HEK293 (cell line): ENCODE measurements at regions not wholly inside any gene's neighbourhood (a gene's known extent, or its start where the extent isn't known, plus 50 kb on each side); places are given as distances from the start of the nearest gene placed in this dataset.
A peak's percentile ranks its signal among the peaks of the same experiment; 100 is the strongest.

Source experiments
- CTCF ChIA-PET: fragments of 350-600 bp; formaldehyde crosslinking; extraction: SDS; loops from one replicate; lab custom pipeline; 2021; ENCODE audit warnings: antibody characterized with exemption; lab: Yijun Ruan, JAX
- POLR2A ChIA-PET: fragments of 300-600 bp; formaldehyde crosslinking; extraction: SDS; loops from one replicate; lab custom pipeline; 2020; ENCODE audit warnings: antibody characterized with exemption, inconsistent platforms; lab: Yijun Ruan, JAX
- H3K27ac ChIP-seq: fragments of 200-500 bp; sonication (Bioruptor generic); 2 replicates; pipeline ENCODE4 v1.5.1; 2014; ENCODE audit warnings: low read depth, low read length, control low read depth, inconsistent platforms; ENCODE audit errors: extremely low read depth
- H3K36me3 ChIP-seq, 2 experiments: fragments of 200-500 bp in 1 of 2; sonication (Bioruptor generic) in 1 of 2; 1 replicate in 1 of 2; 2 replicates in 1 of 2; pipeline ENCODE4 v1.5.1; 2014 to 2017; ENCODE audit warnings: inconsistent platforms in 2 of 2, low read length in 2 of 2; ENCODE audit not compliant: control insufficient read depth in 2 of 2, insufficient read depth in 1 of 2
- H3K4me1 ChIP-seq: fragments of 200-500 bp; sonication (Bioruptor generic); 2 replicates; pipeline ENCODE4 v1.5.1; 2014; ENCODE audit warnings: mild to moderate bottlenecking, low read length, inconsistent platforms; ENCODE audit not compliant: control insufficient read depth, insufficient read depth
- H3K4me3 ChIP-seq: 2 replicates; pipeline ENCODE4 v1.5.1; 2011; ENCODE audit warnings: low read depth, mild to moderate bottlenecking, control low read depth, low read length, moderate library complexity
- H3K9me3 ChIP-seq: fragments of 200-500 bp; sonication (Bioruptor generic); 2 replicates; pipeline ENCODE4 v1.5.1; 2014; ENCODE audit warnings: low read depth, low read length, inconsistent platforms; ENCODE audit not compliant: control insufficient read depth, insufficient read depth
- EGR2 ChIP-seq: fragments of 450-650 bp; formaldehyde crosslinking; IDR thresholded peaks from 2 replicates; pipeline ENCODE4 v1.5.1; 2016; ENCODE audit warnings: low read depth, missing biosample characterization, missing genetic modification characterization
- GLIS1 ChIP-seq: fragments of 450-650 bp; formaldehyde crosslinking; IDR thresholded peaks from 2 replicates; pipeline ENCODE4 v1.5.1; 2016; ENCODE audit warnings: missing biosample characterization, missing genetic modification characterization
- KLF9 ChIP-seq: fragments of 450-650 bp; formaldehyde crosslinking; IDR thresholded peaks from 2 replicates; pipeline ENCODE4 v1.5.1; 2016; ENCODE audit warnings: missing biosample characterization, missing genetic modification characterization, low read depth
- MYNN ChIP-seq: fragments of 450-650 bp; formaldehyde crosslinking; IDR thresholded peaks from 2 replicates; pipeline ENCODE4 v1.5.1; 2016; ENCODE audit warnings: missing biosample characterization, missing genetic modification characterization, borderline replicate concordance
- MZF1 ChIP-seq: fragments of 450-650 bp; formaldehyde crosslinking; IDR thresholded peaks from 2 replicates; pipeline ENCODE4 v1.5.1; 2017; ENCODE audit warnings: missing biosample characterization, missing genetic modification characterization, borderline replicate concordance
- SCRT2 ChIP-seq: fragments of 450-650 bp; formaldehyde crosslinking; IDR thresholded peaks from 2 replicates; pipeline ENCODE4 v1.5.1; 2016; ENCODE audit warnings: missing biosample characterization, missing genetic modification characterization
- ZBTB17 ChIP-seq: fragments of 450-650 bp; formaldehyde crosslinking; IDR thresholded peaks from 2 replicates; pipeline ENCODE4 v1.5.1; 2016; ENCODE audit warnings: missing biosample characterization, missing genetic modification characterization
- ZBTB7A ChIP-seq: fragments of 450-650 bp; formaldehyde crosslinking; IDR thresholded peaks from 2 replicates; pipeline ENCODE4 v1.5.1; 2016; ENCODE audit warnings: low read depth, missing biosample characterization, missing genetic modification characterization
- ZFP3 ChIP-seq: fragments of 450-650 bp; formaldehyde crosslinking; IDR thresholded peaks from 2 replicates; pipeline ENCODE4 v1.5.1; 2016; ENCODE audit warnings: low read depth, missing biosample characterization, missing genetic modification characterization
- ZNF146 ChIP-seq: fragments of 450-650 bp; formaldehyde crosslinking; IDR thresholded peaks from 2 replicates; pipeline ENCODE4 v1.5.1; 2016; ENCODE audit warnings: missing biosample characterization, missing genetic modification characterization
- ZNF155 ChIP-seq: fragments of 450-650 bp; formaldehyde crosslinking; IDR thresholded peaks from 2 replicates; pipeline ENCODE4 v1.5.1; 2016; ENCODE audit warnings: missing biosample characterization, missing genetic modification characterization
- ZNF157 ChIP-seq: fragments of 450-650 bp; formaldehyde crosslinking; IDR thresholded peaks from 2 replicates; pipeline ENCODE4 v1.5.1; 2016; ENCODE audit warnings: missing biosample characterization, missing genetic modification characterization
- ZNF24 ChIP-seq: fragments of 450-650 bp; formaldehyde crosslinking; IDR thresholded peaks from 2 replicates; pipeline ENCODE4 v1.5.1; 2016; ENCODE audit warnings: missing biosample characterization, missing genetic modification characterization
- ZNF354C ChIP-seq: fragments of 450-650 bp; formaldehyde crosslinking; IDR thresholded peaks from 2 replicates; pipeline ENCODE4 v1.5.1; 2016; ENCODE audit warnings: missing biosample characterization, missing genetic modification characterization, low read depth, borderline replicate concordance
- ZNF530 ChIP-seq: fragments of 450-650 bp; formaldehyde crosslinking; IDR thresholded peaks from 2 replicates; pipeline ENCODE4 v1.5.1; 2016; ENCODE audit warnings: low read depth, missing biosample characterization, missing genetic modification characterization
- ZNF561 ChIP-seq: fragments of 450-650 bp; IDR thresholded peaks from 2 replicates; pipeline ENCODE4 v1.5.1; 2018; ENCODE audit warnings: missing biosample characterization, missing genetic modification characterization, borderline replicate concordance
- ZNF623 ChIP-seq: fragments of 450-650 bp; formaldehyde crosslinking; IDR thresholded peaks from 2 replicates; pipeline ENCODE4 v1.5.1; 2016; ENCODE audit warnings: missing biosample characterization, missing genetic modification characterization
- ZNF677 ChIP-seq: fragments of 450-650 bp; IDR thresholded peaks from 2 replicates; pipeline ENCODE4 v1.5.0; 2018; ENCODE audit warnings: missing biosample characterization, mild to moderate bottlenecking, missing genetic modification characterization, moderate library complexity
- ZNF707 ChIP-seq: fragments of 450-650 bp; formaldehyde crosslinking; IDR thresholded peaks from 2 replicates; pipeline ENCODE4 v1.5.1; 2016; ENCODE audit warnings: missing biosample characterization, missing genetic modification characterization
- ZNF76 ChIP-seq: fragments of 450-650 bp; formaldehyde crosslinking; IDR thresholded peaks from 2 replicates; pipeline ENCODE4; 2016; ENCODE audit warnings: low read depth, missing biosample characterization, missing genetic modification characterization, borderline replicate concordance
- ZNF777 ChIP-seq: fragments of 450-650 bp; formaldehyde crosslinking; IDR thresholded peaks from 2 replicates; pipeline ENCODE4 v1.5.1; 2017; ENCODE audit warnings: missing biosample characterization, missing genetic modification characterization, borderline replicate concordance
- ZNF830 ChIP-seq: fragments of 450-650 bp; IDR thresholded peaks from 2 replicates; pipeline ENCODE4 v1.5.0; 2018; ENCODE audit warnings: missing biosample characterization, missing genetic modification characterization, low read depth, mild to moderate bottlenecking, moderate library complexity
- TF ChIP-seq, protein P1 (sequence below): fragments of 450-650 bp; formaldehyde crosslinking; IDR thresholded peaks from 2 replicates; pipeline ENCODE4 v1.5.1; 2017; ENCODE audit warnings: missing biosample characterization, missing genetic modification characterization
- TF ChIP-seq, protein P2 (sequence below): fragments of 450-650 bp; formaldehyde crosslinking; conservative IDR thresholded peaks from 2 replicates; pipeline ENCODE4 v1.5.1; 2016; ENCODE audit warnings: low read depth, missing biosample characterization, missing genetic modification characterization

DNA sequence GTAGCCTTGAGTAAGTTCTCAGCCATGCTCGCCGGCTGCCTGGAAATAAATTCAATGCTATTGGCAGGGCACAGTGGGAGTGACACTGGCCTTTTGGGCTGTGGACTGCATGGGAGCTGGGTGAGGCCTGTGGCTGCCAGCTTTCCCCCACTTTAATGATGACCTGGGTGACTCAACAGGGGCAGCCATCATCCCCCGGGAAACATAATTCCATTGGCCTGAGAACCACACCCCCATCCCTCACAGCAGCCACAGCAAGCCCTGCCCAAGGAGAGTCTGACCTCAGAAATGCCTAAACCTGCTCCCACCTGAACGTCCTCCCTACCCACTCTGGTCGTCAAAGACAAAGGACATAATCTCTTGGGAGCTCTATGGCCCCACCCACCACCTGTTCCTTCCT, 384.0 kb downstream of the LTN1 start:
- CTCF ChIA-PET = no interaction called here
- TF ChIP-seq KLF9 (tag by site-specific recombination) = 0 out of 2 replicates have a peak, but pooled peaks have one; percentile 17
- TF ChIP-seq ZNF146 = no peak
- TF ChIP-seq EGR2 (tag by site-specific recombination) = peak; percentile 40; the same call in 1 of the 2 replicates
- TF ChIP-seq, protein P1, sequence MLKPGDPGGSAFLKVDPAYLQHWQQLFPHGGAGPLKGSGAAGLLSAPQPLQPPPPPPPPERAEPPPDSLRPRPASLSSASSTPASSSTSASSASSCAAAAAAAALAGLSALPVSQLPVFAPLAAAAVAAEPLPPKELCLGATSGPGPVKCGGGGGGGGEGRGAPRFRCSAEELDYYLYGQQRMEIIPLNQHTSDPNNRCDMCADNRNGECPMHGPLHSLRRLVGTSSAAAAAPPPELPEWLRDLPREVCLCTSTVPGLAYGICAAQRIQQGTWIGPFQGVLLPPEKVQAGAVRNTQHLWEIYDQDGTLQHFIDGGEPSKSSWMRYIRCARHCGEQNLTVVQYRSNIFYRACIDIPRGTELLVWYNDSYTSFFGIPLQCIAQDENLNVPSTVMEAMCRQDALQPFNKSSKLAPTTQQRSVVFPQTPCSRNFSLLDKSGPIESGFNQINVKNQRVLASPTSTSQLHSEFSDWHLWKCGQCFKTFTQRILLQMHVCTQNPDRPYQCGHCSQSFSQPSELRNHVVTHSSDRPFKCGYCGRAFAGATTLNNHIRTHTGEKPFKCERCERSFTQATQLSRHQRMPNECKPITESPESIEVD (tag by site-specific recombination) = no peak
- no peak for TF ChIP-seq MYNN (tag by site-specific recombination)
- TF ChIP-seq SCRT2 = 0 out of 2 replicates have a peak, but pooled peaks have one; percentile 30
- no peak for TF ChIP-seq ZNF777 (tag by site-specific recombination)
- no peak for TF ChIP-seq ZNF677 (tag by site-specific recombination)
- TF ChIP-seq ZNF354C (tag by site-specific recombination) = no peak
- TF ChIP-seq GLIS1 = no peak
- no peak for TF ChIP-seq ZBTB17 (tag by site-specific recombination)
- TF ChIP-seq, all 188 proteins: peak for 3
- H3K27ac ChIP-seq = no peak overlapping the region
- no peaks in the 10 kb centered on the region for H3K4me1 ChIP-seq
- no peak overlapping the region for H3K4me3 ChIP-seq
- POLR2A ChIA-PET = no interaction called here
- no peaks in the 10 kb centered on the region for H3K36me3 ChIP-seq
- H3K9me3 ChIP-seq = no peaks in the 10 kb centered on the region

DNA sequence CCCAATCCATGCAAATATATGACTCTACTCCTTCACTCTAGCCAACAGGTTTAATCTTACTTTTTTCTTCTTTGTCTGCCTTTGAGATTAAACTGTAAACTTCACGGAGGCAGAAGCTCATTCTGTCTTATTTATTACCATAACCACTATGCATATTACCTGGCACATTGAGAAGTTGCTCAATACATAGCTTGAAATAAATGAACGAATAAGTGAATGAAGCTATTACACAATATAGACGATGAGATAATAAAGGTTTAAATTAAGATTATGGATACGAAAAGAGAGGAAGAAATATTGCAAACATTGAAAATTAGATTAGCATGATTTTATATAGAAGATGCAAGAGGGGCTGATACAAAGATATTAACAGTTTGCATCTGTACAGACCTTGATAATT, 385.1 kb downstream of the LTN1 start:
- TF ChIP-seq ZNF561 (tag by site-specific recombination) = no peak
- no peak for TF ChIP-seq ZNF157 (tag by site-specific recombination)
- TF ChIP-seq MZF1 = no peak
- no peak for TF ChIP-seq ZNF830
- no peak for TF ChIP-seq ZNF623
- no peak for TF ChIP-seq ZNF24 (tag by site-specific recombination)
- TF ChIP-seq ZNF707 = no peak
- no peak for TF ChIP-seq ZNF530 (tag by site-specific recombination)
- TF ChIP-seq ZNF155 (tag by site-specific recombination) = no peak
- TF ChIP-seq ZBTB7A = no peak
- no peak for TF ChIP-seq ZNF76
- TF ChIP-seq ZFP3 (tag by site-specific recombination) = no peak
- TF ChIP-seq, protein P2, sequence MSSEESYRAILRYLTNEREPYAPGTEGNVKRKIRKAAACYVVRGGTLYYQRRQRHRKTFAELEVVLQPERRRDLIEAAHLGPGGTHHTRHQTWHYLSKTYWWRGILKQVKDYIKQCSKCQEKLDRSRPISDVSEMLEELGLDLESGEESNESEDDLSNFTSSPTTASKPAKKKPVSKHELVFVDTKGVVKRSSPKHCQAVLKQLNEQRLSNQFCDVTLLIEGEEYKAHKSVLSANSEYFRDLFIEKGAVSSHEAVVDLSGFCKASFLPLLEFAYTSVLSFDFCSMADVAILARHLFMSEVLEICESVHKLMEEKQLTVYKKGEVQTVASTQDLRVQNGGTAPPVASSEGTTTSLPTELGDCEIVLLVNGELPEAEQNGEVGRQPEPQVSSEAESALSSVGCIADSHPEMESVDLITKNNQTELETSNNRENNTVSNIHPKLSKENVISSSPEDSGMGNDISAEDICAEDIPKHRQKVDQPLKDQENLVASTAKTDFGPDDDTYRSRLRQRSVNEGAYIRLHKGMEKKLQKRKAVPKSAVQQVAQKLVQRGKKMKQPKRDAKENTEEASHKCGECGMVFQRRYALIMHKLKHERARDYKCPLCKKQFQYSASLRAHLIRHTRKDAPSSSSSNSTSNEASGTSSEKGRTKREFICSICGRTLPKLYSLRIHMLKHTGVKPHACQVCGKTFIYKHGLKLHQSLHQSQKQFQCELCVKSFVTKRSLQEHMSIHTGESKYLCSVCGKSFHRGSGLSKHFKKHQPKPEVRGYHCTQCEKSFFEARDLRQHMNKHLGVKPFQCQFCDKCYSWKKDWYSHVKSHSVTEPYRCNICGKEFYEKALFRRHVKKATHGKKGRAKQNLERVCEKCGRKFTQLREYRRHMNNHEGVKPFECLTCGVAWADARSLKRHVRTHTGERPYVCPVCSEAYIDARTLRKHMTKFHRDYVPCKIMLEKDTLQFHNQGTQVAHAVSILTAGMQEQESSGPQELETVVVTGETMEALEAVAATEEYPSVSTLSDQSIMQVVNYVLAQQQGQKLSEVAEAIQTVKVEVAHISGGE (tag by site-specific recombination) = no peak

More for the DNA sequence above, 385.1 kb downstream of the LTN1 start:
- Histone ChIP-seq H3K4me3 (no peak overlapping the region), H3K36me3 (no peaks in the 10 kb centered on the region), H3K9me3 (no peaks in the 10 kb centered on the region), H3K4me1 (no peaks in the 10 kb centered on the region), H3K27ac (no peak overlapping the region)
- ChIA-PET POLR2A (no interaction called here), CTCF (interaction anchor here (0.6 kb wide), 1 partner anchor 98 kb away, joined by 3 read pairs; no protein-coding TSS in a partner anchor)
